ENCODE measurements at regions not wholly inside any gene's neighbourhood (a gene's known extent, or its start where the extent isn't known, plus 50 kb on each side); places are given as distances from the start of the nearest gene placed in this dataset.

GRCh38 chr3:101049532-101049931, 56.3 kb upstream of the ABI3BP start:
- H3K9me1 ChIP-seq (replicated peaks; ENCODE audit: control insufficient read depth, extremely low read depth, insufficient read depth, low read length): no peaks in the 10 kb centered on the region
- no peak overlapping the region for H2AFZ ChIP-seq (ENCODE audit: low read depth, low read length)
- ChIA-PET CTCF (interaction anchor here (1.1 kb wide), 1 partner anchor 23 kb away, joined by 3 read pairs; no protein-coding TSS in a partner anchor), POLR2A (no interaction called here)
- no peaks in the 10 kb centered on the region for H3K9me3 ChIP-seq (replicated peaks; ENCODE audit: control insufficient read depth, insufficient read depth, low read length)
- no peak for FAIRE-seq
- H3K27me3 ChIP-seq (ENCODE audit: control insufficient read depth in 2 of 2, insufficient read depth in 2 of 2, low read length in 2 of 2): no peaks in the 10 kb centered on the region
- no peaks in the 10 kb centered on the region for H3K79me2 ChIP-seq (ENCODE audit: control insufficient read depth, insufficient read depth, low read length)
- no peak overlapping the region for H3K9ac ChIP-seq (replicated peaks; ENCODE audit: extremely low read depth, insufficient read depth, low read length)
- DNase-seq (ENCODE audit: low read depth, low spot score): no peak
- no TSS peak for BruUV-seq (replicated peaks)
- H4K20me1 ChIP-seq (replicated peaks; ENCODE audit: control insufficient read depth, extremely low read depth, insufficient read depth, low read length): no peaks in the 10 kb centered on the region
- H3K36me3 ChIP-seq (ENCODE audit: control insufficient read depth in 2 of 2, extremely low read depth in 1 of 2, insufficient read depth in 2 of 2, low read length in 2 of 2): no peaks in the 10 kb centered on the region
- dilution Hi-C loops (cut with MboI; ENCODE audit: extremely low pct_ligation_motif_present, low sequenced_read_pairs) (no loop called here), intact Hi-C loops (cut with micrococcal nuclease) (no loop called here)
- no peak overlapping the region for H3K4me3 ChIP-seq (replicated peaks in 1 of 3; ENCODE audit: insufficient read depth in 1 of 3, low read depth in 1 of 3, low read length in 3 of 3)
- TF ChIP-seq POLR2A (IDR thresholded peaks at IDR 0.05; ENCODE audit: low read depth, low read length) (no peak), MYC (IDR thresholded peaks at IDR 0.05; ENCODE audit: low read depth, low read length) (no peak), EZH2 (IDR thresholded peaks at IDR 0.05; ENCODE audit: borderline replicate concordance, low read depth, low read length, severe bottlenecking) (no peak), GATA2 (IDR thresholded peaks at IDR 0.05; ENCODE audit: insufficient read depth, insufficient read length, low read depth, low read length) (no peak), MAX (IDR thresholded peaks at IDR 0.05; ENCODE audit: insufficient read depth, insufficient read length) (no peak), POLR2AphosphoS5 (IDR thresholded peaks at IDR 0.05; ENCODE audit: insufficient read depth, low read depth, low read length) (no peak), CTCF (IDR thresholded peaks at IDR 0.05; ENCODE audit: extremely low read depth in 1 of 2, insufficient read depth in 1 of 2, low read depth in 1 of 2, low read length in 2 of 2) (no peak), JUN (IDR thresholded peaks at IDR 0.05; ENCODE audit: borderline replicate concordance, insufficient read depth, insufficient read length, low read depth) (no peak), FOS (IDR thresholded peaks at IDR 0.05; ENCODE audit: borderline replicate concordance, insufficient read depth, low read length) (no peak)
- H3K4me1 ChIP-seq (ENCODE audit: control insufficient read depth, extremely low read depth, insufficient read depth, low read length): no peaks in the 10 kb centered on the region
- H3K27ac ChIP-seq (ENCODE audit: insufficient read depth, low read depth, low read length): no peak overlapping the region
- no peak overlapping the region for H3K4me2 ChIP-seq (ENCODE audit: insufficient read depth, low read length)
